ENCODE measurements at regions not wholly inside any gene's neighbourhood (a gene's known extent, or its start where the extent isn't known, plus 50 kb on each side); places are given as distances from the start of the nearest gene placed in this dataset.

DNA sequence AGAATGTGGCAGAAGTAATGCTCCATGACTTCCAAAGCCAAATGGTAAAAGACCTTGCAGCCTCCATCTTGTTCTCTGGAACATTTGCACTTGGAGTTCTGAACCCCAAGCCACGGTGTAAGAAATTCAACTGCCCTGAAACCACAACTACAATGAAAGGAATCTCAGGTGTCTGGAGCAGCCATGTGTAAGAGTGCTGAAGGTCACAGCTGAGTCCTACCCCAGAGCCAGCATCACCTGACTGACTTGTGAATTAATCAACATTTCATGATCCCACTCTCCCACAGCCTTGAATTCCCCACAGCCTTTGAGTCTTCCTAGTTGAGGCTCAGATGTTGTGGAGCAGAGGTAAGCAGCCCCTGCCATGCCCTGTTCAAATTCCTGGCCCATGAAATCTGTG is 192.8 kb upstream of the CAMK1G start:
- no peak for DNase-seq

DNA sequence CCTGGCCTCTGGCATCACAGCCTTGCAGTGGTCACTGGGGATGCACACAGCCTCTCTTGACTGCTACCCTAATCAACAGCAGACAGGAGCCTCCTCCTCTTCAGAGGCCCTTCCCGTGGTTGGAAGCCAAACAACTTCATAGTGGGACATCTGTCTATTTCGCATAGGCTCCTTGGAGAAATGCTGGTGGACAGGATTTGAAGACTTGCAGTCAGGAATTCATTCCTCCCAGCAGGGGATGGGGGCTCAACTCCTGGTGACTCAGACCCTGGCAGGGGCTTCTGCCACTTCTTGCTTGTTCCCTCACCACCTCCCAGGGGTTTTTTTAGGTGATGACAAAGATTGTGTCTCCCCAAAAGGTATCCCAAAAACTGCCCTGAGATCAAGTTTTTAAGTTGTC is 191.7 kb upstream of the CAMK1G start:
- DNase-seq, result no peak

DNA sequence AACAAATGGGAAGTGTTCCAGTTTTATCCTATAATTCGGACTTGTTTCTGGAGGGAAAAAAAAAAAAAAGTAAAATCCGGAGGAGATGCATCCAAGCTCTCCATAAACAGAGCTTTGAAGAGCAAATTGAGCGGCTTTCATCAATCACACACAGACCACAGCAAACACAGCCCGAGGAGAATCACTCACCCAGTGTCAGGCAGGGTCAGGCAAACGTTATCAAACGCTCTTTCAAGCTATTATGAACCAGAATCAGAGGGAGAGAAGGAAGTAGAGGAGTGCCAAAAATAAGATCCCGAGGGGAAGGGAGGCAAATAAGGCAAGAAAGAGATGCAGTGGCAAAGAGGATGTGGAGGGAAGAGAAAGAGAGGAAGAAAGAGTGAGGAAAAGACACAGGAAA is 188.3 kb upstream of the CAMK1G start:
- DNase-seq, result no peak

DNA sequence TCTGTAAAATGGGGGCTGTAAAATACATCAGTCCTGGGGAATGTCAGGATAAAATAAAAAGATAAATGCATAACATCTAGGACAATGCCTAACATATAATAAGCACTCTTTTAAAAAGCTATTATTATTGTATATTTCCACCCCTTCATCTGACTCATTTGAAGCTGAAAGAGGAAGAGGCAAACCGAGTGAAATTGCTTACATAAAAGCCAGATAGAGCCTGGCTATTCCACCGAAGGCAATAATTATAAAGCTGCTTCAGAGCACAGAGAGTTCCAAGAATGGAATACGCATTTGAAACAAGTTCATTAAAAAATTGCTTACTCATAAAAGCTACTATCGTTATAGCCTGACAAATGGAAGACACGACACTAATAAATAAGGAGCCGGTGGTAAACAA is 186.1 kb upstream of the CAMK1G start:
- no peak for DNase-seq

DNA sequence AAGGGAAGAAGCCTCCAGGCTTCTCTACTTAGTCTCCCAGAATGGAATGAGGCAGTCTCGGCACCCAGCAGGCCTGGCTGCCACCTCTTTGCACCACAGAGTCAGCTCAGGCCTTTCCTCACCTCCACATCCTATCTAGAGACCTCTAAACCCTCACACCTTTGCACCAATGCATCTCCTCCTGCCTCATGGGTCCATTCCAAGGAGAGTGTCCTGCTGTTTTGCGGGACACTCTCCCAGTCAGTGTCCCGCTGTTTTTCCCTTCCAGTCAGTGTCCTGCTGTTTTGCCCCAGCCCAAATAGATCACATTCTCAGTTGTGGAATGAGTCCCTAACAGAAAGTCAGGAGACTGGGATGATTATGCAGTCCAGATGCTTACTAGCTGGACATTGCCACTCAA is 185.6 kb upstream of the CAMK1G start:
- no peak for DNase-seq

DNA sequence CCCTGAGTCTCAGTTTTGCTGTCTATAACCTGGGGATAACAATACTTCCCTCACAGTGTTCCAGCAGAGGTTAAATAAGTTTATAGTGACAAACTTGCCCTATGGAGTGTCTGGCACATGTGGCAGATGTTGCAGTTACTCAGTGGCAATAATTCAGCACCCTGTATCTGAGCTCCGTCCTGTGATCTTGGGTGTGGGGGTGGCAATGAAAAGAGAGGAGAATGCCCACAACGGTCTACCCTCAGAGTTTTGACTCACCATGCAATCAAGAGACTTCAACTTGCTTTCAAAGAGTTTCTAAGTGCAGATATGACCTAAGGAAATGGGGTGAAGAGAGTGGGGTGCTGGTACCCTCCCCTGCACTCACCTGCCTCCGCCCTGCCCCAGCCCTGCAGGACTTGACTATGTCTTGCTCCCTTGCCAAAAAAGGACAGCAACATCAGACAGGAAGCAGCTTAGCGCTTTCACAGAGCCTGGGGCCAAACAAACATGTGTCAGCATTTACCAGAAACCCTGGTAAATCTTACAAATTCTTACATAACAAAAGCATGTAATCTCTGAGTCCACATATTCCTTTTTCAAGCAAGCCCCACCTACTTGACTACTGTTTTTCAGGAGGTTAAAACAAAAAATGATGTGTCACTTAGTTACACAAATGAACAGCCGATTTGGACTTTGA is 185.1 kb upstream of the CAMK1G start:
- DNase-seq, result no peak

DNA sequence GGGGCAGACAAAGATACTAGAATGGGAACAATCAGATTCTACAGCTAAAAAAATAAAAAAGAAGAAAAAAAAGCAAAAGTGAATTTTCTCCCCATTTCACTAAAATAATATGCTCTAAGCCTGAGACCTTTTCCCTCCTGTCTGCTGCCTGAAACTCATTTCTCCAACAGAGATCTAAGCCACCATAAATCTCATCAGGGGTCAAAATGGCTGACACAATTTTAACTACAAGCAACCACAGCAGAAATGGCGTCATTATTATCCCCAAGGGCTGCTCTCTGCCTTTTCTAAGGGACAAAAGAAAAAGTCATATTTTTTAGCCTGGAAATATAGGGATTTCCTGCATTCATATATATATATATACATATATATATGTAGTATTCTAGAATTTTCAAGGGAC is 183.7 kb upstream of the CAMK1G start:
- no peak for DNase-seq

DNA sequence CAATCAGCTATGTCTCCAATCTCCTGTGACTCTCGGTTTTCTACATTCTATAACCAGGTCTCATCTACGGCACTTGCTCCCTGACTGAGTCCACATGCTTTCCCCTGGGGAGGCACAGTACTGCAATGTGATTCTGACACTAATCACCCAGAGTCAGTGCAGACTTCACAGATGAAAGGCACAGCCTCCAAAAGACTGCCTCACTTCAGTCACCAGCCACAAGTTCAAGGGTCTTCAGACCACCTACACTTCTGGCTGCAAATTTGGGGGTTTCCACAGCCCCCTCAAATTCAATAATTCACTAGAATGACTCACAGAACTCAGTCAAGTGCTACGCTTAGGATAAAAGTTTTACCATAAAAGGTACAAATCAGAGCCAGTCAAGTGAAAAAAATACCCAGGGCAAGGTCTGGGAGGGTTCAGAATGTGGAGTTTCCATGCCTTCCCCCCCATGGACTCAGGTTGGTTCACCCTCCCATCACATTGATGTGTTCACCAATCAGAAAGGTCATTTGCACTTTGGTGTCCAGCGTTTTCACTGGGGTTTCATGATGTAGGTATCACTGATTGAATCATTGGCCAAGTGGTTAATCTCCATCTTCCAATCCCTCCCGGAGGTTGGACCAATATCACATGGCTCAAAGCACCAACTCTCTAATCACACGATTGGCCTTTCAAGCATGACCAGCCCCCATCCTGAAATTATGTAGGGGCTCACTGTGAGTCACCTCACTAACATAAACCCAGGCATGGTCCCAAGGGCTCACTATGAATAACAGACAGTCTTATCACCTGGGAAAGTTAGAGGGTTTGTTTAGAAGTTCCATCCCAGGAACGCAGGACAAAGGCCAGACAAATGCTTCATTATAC is 182.9 kb upstream of the CAMK1G start:
- DNase-seq, result no peak

DNA sequence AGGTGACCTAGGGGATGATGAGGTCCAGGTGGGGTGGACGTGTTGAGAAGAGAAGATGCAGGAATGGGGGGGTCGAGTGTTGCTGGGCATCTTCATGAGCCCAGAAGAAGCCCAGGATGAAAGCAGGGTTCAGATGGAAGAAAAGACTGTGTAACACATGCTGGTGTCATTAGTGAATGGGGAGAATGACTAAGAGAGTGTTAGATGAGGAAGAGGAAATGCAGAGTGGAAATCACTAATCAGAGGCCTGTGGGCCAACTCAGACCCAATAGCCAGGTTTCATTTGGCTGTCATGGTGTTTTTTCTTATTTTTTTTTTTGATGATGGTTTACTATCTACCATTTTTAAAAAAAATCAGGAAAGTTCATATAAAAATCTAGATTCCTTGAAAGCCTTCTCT is 180.8 kb upstream of the CAMK1G start:
- no peak for DNase-seq

DNA sequence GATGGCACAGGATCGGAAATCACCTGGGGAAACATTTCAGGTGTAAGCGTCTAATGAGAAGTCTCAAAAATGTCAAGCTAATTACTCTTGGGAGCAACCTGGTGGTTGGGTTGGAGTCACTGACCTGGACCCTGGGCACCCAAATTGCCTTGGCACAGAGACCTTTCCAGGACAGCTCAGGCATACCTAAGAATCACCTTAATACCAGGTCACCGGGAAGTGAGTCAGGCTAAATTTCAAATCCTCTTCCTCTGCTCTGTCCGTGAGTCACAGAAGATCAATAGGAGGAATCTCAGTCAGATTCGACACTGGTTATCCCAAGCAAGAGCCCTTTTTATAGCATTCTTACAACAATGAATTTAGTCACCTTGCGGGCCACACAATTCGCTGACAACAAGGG is 179.6 kb upstream of the CAMK1G start:
- no peak for DNase-seq

DNA sequence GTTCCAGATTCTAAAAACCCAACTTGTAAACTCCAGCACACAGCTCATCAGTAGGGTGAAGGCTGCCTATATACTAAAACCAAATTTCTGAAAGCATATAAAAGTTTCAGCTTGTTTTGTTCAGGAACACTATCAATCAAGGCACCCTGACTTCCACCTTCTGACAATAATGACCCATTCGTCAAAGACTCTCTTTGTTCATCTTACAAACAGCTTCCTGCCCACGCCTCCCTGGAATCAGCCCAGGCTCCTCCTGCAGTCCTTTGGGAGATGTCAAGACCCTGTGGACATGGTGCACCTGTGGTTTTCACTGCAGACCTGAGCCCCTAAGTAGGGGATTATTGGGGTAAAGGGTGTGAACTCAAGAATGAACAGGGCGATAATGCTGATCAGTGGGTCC is 178.9 kb upstream of the CAMK1G start:
- no peak for DNase-seq

DNA sequence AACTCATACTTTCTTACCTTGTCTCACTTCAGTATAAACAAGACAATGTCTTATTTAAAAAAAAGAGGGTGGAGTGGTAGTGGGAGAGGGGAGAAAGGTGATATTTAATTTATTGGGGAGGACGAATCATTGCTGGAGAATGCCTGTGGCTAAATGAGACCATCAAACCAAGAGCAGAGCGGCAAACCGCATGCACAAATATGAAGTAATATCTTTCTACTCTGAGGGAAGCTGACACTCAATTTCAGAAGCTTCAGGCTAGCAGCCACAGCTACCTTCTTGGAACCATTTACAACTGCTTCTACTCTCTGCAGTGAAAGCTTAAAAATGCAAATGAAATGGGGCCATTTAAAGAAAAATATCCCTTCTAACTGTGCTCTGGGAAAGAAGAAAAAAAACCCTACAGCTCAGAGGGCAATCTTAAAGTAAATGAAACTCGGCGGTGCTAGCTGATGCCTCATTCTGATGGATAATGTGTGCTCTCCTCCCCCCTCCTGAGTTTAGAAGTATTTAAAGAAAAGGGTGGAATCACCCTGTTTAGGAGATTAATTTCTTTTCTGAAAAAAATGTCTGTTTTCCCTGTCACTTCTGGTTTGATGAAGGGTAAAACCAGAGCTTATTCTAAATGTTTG is 178.2 kb upstream of the CAMK1G start:
- DNase-seq, result no peak

DNA sequence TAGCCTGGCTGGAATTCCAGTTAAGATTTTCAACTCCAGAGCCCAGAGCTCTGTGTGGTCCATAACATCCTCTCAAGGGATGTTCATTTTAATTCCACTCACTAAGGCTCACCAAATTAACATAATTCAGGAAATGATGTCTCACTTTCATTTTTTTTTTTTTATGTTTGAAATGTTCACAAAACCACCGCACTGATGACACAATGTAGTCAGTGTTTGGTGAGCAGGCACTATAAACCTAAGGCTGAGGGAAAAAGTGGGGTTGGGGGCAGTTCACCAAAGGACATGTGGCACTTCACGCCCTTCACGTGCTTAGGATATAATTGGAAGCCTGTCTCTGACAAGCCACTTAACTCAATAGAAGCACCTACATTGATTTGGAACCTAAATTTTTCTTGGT is 177.3 kb upstream of the CAMK1G start:
- DNase-seq, result no peak

DNA sequence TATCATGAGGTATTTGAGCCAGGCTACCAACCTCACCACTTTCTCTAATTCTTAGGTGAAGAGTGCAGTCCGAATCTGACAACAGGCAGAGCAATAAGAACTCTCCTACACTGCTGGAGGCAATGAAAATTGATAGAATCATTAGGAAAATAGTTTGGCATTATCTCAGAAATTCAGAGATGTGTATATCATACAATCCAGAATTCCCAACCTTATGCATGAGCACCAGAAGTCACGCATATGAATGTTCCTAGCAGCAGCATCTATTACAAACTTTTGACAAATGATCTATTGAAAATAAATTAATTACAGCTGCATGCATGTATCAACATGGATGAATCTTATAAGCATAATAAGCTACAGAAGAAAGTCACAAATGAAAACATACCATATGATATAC is 176.9 kb upstream of the CAMK1G start:
- no peak for DNase-seq

DNA sequence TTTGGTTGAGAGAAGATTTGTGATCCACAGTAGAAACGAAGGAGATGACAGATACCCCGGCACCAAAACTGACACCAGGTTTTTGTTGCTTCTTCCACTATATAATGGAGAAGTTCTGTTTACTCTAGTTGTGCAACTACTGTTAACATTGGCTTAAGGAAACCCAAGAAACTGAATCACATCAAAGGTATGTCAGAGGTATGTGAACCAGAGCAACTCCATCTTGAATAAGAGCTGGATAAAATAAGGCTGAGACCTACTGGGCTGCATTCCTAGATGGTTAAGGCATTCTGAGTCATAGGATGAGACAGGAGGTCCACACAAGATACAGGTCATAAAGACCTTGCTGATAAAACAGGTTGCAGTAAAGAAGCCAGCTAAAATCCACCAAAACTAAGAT is 173.7 kb upstream of the CAMK1G start:
- DNase-seq, result no peak

DNA sequence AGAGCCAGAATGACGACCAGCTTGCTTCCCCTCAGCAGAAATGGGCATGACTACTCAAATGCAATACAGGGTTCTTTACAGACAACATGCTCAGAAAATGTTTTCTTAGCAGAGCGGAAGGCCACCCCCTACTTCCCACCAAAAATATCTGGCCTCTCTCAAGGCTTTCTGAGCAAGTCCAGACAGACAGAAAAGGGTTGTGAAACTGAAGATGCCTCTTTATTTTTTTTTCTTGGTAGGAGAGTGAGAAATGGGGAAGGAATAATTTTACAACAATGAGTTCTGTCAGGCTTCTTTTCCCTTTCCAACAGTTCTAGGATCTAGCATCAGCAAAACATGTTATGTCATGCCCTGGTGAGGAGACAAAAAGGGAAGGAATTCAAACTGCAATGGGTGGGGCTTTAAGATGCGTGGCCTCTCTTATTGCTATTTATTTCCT is 172.0 kb upstream of the CAMK1G start:
- no peak for DNase-seq

DNA sequence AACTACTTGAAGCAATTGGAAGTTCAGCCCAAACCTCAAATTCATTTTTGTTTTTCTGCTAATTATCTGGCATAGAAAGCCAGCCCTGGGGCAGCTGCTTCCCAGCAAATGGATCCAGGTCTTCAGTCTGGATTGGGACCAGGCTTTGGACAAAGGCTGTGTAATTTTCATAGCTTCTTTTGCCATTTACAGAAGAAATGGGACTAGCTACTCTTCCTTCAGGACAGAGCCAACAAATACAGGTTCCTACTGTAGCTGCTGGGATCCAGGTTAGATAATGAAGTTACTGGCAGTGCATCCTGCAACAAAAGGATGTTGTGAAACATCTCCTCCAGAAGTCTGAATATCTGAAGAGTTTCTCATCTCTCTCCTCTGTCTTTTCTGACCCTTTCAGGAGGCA is 171.5 kb upstream of the CAMK1G start:
- DNase-seq, result no peak

DNA sequence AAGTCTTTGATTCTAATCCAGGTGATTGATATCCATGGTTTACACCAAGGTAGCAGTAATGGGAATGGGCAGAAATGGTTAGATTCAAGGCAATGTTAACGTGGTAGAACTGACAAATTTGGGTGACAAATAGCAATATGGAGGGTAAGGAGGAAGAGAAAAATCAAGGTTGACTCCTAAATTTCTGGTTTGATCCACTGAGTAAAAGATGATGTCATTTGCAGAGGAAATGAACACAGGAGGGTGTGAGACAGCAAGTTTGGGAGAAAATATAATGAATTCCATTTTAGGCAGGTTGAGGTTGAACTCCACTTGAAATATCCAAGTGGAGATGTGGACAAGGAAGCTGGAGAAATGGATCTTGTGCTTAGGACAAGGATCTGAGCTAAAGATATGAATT is 170.9 kb upstream of the CAMK1G start:
- DNase-seq, result no peak

DNA sequence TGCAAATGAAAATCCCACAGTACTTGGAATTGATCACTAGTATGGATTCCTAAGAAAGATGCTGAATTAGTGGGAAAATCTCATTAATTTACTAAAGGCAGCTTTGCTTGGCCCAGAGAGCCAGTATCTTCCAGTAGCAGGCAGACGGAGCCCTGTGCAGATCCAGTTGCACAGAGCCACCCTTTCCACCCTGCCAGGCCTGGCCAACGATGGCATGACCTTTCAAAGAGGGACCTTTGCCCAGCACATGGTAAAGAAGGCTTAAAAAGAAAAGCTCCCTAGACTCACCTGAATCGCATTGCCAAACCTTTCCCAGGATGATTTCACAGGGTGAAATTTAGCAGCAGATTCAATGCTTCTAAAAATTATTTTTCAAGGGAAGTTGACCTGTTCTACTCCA is 170.5 kb upstream of the CAMK1G start:
- DNase-seq, result no peak

DNA sequence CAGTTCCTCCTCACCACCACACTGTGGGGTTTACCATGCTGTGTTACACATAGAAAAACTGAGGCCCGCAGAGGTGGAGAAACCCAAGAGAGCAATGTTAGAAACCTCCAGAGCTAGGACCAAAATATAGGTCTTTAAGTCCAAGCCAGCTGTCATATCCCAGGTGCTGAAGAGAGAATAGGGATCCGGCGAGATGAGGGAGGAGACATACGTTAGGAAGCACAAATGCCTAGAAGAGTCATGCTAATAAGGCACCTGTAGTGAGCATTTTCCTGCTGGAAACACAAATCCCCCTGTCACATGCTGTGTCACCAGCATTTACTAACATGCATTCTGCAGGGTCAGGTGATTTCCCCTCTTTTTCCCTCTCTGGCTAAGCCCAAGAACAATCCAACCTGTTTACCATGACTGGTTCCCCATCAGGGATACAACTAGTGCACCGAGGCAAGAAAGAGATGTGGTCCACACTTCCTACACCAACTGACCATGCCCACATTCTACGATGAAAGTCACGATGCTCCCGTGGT is 168.6 kb upstream of the CAMK1G start:
- no peak for DNase-seq

DNA sequence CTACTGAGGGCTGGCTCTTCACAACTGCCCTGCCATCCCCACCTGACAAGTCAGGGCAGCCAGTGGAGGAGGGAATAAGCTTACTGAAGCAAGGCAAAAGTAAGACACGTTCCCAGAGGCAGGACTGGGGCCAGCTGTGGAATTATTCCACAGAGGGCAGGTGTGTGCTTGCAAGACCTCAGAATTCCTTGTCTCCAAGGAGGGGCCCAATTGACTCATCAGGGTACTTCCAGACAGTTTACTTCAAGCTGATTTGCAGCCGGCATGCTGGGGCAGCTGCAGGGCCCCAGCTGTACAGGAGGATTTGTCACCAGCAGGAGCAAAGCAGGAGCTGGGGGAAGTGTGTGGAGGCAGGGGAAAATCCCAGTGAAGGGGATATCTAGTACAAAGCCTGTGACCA is 167.5 kb upstream of the CAMK1G start:
- no peak for DNase-seq

DNA sequence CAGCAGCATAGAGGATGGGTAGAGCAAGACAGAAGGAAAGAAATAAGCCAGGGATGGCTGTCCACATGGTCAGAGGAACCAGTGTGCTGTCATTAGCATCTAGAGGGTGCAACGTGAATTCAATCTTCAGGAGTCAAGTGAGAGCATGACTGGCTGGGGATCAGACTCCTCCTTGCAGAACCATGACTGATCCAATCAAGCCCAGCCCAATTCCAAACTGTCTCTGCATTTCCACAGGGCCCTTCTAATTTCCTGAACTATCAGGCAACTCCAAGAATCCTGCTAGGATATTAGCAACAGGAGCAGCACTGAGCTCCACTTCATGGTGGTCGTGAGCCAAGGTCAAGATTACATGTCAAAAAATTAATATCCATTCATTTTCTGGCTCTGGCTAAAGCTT is 166.8 kb upstream of the CAMK1G start:
- no peak for DNase-seq

DNA sequence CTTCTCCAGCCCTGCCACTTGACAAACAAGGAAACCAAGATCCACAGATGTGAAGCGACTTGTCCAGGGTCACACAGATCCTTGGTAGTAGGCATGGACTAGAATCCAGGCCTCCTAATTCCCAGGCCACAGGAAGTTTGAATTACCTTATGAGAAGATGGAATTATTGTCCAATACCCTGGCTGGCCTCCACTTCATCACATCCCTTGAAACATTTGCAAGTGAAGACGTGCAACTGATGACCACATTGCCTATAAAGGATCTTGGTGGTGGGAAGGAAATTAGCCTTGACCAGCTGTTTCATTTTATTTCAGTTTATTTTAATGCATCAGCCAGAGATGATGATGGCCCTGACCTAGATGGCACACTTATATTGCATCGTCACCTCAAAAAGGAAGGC is 165.8 kb upstream of the CAMK1G start:
- DNase-seq, result no peak

DNA sequence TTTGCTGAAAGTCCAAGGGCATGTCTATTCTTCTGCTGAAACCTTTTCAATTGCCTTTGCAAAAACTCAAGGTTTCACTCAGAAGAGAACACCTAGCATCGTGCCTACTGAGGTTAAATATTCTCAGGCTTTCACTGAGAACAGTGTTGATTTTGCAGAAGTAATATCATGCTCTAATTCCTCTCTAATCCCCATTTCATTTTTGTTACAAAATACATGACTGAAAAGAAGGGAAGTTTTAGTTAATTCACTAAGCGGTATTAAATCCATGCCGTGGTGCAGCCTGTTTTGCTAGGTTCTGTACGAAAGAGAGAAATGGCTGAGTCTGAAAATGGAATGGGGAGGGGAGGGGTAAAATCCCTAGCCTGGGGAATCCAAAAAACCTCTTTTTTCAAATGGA is 163.2 kb upstream of the CAMK1G start:
- DNase-seq, result no peak
